GM23338 (cell line): ENCODE measurements at regions not wholly inside any gene's neighbourhood (a gene's known extent, or its start where the extent isn't known, plus 50 kb on each side); places are given as distances from the start of the nearest gene placed in this dataset.

Experiments
- ATAC-seq: fragments of 200-7000 bp; cut with Tn5 transposase; 3 replicates; pipeline ENCODE4 v1.9.1; 2020
- DNase-seq: peaks from one replicate; pipeline ENCODE4 v3.0.0-alpha.2; 2015; ENCODE audit warnings: low spot score
- H2AFZ ChIP-seq: fragments of 200-600 bp; sonication (generic); 2 replicates; pipeline ENCODE4 v1.8.0; 2016; ENCODE audit warnings: antibody characterized with exemption, mild to moderate bottlenecking, moderate library complexity
- H3F3A ChIP-seq: fragments of 200-600 bp; sonication (generic); replicated peaks from 2 replicates; pipeline ENCODE4 v1.8.0; 2017; ENCODE audit warnings: antibody characterized with exemption, mixed run types, low read depth
- H3K27ac ChIP-seq: fragments of 200-600 bp; sonication (generic); 2 replicates; pipeline ENCODE4 v1.6.1; 2016; ENCODE audit warnings: low read depth
- H3K27me3 ChIP-seq: fragments of 200-600 bp; sonication (generic); 2 replicates; pipeline ENCODE4 v1.8.0; 2016; ENCODE audit warnings: mild to moderate bottlenecking, mixed run types, moderate library complexity; ENCODE audit not compliant: insufficient read depth
- H3K36me3 ChIP-seq: fragments of 200-600 bp; sonication (generic); 2 replicates; pipeline ENCODE4 v1.8.0; 2016; ENCODE audit warnings: mild to moderate bottlenecking; ENCODE audit not compliant: insufficient read depth
- H3K4me1 ChIP-seq: fragments of 200-600 bp; sonication (generic); 2 replicates; pipeline ENCODE4 v1.8.0; 2016; ENCODE audit warnings: mild to moderate bottlenecking, moderate library complexity; ENCODE audit not compliant: insufficient read depth
- H3K4me2 ChIP-seq: fragments of 200-600 bp; sonication (generic); 2 replicates; pipeline ENCODE4 v1.7.1; 2017; ENCODE audit warnings: mixed run types
- H3K4me3 ChIP-seq: fragments of 200-600 bp; sonication (generic); 2 replicates; pipeline ENCODE4 v1.6.1; 2016; ENCODE audit warnings: mixed run types
- H3K79me2 ChIP-seq: fragments of 200-600 bp; sonication (generic); replicated peaks from 2 replicates; pipeline ENCODE4 v1.8.0; 2017; ENCODE audit warnings: mild to moderate bottlenecking; ENCODE audit not compliant: insufficient read depth
- H3K9me2 ChIP-seq: fragments of 200-600 bp; sonication (generic); 2 replicates; pipeline ENCODE4 v1.8.0; 2017; ENCODE audit not compliant: insufficient read depth
- H4K20me1 ChIP-seq: fragments of 200-600 bp; sonication (generic); replicated peaks from 2 replicates; pipeline ENCODE4 v1.8.0; 2017; ENCODE audit warnings: mild to moderate bottlenecking; ENCODE audit not compliant: insufficient read depth
- H3K27ac Mint-ChIP-seq: 2 replicates; pipeline ENCODE4 v1.8.0; 2020; ENCODE audit warnings: inconsistent platforms, mild to moderate bottlenecking, moderate library complexity, mixed read lengths
- H3K27me3 Mint-ChIP-seq: 3 replicates; pipeline ENCODE4 v1.8.0; 2022; ENCODE audit warnings: low read depth, mild to moderate bottlenecking, moderate library complexity, mixed read lengths, inconsistent platforms; ENCODE audit not compliant: insufficient read depth, poor library complexity
- H3K36me3 Mint-ChIP-seq: 3 replicates; pipeline ENCODE4 v1.8.0; 2021; ENCODE audit warnings: low read depth, mild to moderate bottlenecking, inconsistent platforms, moderate library complexity, mixed read lengths
- H3K4me1 Mint-ChIP-seq: 3 replicates; pipeline ENCODE4 v1.8.0; 2020; ENCODE audit warnings: mild to moderate bottlenecking, inconsistent platforms, mixed read lengths
- H3K4me3 Mint-ChIP-seq: 3 replicates; pipeline ENCODE4 v1.8.0; 2021; ENCODE audit warnings: moderate library complexity, mild to moderate bottlenecking, inconsistent platforms, mixed read lengths
- H3K9me3 Mint-ChIP-seq: 3 replicates; pipeline ENCODE4 v1.8.0; 2020; ENCODE audit warnings: moderate library complexity, mild to moderate bottlenecking, inconsistent platforms, mixed read lengths
- CREB1 ChIP-seq: fragments of 250-450 bp; sonication (Bioruptor Pico); IDR thresholded peaks from 2 replicates; pipeline ENCODE4 v1.5.0; 2020; ENCODE audit warnings: low read depth, mild to moderate bottlenecking, moderate library complexity
- EZH2 ChIP-seq: fragments of 200-600 bp; sonication (generic); IDR thresholded peaks from one replicate; pipeline ENCODE4 v1.8.0; 2017; ENCODE audit warnings: antibody characterized with exemption, mild to moderate bottlenecking, low read depth; ENCODE audit not compliant: unreplicated experiment
- ZNF114 ChIP-seq: fragments of 250-450 bp; sonication (Bioruptor Pico); IDR thresholded peaks from 2 replicates; pipeline ENCODE4 v1.5.0; 2020; ENCODE audit warnings: mild to moderate bottlenecking, moderate library complexity
- TF ChIP-seq, protein P1 (sequence below): fragments of 250-450 bp; sonication (Bioruptor Pico); IDR thresholded peaks from 2 replicates; pipeline ENCODE4 v1.5.0; 2020; ENCODE audit warnings: mild to moderate bottlenecking, moderate library complexity

DNA sequence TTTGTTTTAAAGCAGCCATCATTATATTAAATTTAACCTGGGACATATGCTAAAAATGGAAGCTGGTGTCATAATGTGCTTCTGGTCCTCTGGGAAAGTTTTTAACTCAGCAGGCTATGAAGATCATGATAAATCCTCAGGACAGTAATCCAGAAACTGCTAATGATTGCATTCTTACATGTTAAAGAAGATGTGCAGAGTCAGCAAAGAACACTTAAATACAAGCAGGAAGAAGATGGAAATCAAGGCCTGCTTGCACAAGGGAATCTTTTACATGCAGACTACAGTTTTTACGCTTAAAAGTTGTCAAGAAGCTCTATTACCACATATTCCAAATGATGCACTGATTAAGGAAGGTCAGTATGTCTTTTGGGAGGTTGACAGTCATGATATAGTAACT, 246.0 kb upstream of the PTPRD start (continued):
- TF ChIP-seq, protein P1, sequence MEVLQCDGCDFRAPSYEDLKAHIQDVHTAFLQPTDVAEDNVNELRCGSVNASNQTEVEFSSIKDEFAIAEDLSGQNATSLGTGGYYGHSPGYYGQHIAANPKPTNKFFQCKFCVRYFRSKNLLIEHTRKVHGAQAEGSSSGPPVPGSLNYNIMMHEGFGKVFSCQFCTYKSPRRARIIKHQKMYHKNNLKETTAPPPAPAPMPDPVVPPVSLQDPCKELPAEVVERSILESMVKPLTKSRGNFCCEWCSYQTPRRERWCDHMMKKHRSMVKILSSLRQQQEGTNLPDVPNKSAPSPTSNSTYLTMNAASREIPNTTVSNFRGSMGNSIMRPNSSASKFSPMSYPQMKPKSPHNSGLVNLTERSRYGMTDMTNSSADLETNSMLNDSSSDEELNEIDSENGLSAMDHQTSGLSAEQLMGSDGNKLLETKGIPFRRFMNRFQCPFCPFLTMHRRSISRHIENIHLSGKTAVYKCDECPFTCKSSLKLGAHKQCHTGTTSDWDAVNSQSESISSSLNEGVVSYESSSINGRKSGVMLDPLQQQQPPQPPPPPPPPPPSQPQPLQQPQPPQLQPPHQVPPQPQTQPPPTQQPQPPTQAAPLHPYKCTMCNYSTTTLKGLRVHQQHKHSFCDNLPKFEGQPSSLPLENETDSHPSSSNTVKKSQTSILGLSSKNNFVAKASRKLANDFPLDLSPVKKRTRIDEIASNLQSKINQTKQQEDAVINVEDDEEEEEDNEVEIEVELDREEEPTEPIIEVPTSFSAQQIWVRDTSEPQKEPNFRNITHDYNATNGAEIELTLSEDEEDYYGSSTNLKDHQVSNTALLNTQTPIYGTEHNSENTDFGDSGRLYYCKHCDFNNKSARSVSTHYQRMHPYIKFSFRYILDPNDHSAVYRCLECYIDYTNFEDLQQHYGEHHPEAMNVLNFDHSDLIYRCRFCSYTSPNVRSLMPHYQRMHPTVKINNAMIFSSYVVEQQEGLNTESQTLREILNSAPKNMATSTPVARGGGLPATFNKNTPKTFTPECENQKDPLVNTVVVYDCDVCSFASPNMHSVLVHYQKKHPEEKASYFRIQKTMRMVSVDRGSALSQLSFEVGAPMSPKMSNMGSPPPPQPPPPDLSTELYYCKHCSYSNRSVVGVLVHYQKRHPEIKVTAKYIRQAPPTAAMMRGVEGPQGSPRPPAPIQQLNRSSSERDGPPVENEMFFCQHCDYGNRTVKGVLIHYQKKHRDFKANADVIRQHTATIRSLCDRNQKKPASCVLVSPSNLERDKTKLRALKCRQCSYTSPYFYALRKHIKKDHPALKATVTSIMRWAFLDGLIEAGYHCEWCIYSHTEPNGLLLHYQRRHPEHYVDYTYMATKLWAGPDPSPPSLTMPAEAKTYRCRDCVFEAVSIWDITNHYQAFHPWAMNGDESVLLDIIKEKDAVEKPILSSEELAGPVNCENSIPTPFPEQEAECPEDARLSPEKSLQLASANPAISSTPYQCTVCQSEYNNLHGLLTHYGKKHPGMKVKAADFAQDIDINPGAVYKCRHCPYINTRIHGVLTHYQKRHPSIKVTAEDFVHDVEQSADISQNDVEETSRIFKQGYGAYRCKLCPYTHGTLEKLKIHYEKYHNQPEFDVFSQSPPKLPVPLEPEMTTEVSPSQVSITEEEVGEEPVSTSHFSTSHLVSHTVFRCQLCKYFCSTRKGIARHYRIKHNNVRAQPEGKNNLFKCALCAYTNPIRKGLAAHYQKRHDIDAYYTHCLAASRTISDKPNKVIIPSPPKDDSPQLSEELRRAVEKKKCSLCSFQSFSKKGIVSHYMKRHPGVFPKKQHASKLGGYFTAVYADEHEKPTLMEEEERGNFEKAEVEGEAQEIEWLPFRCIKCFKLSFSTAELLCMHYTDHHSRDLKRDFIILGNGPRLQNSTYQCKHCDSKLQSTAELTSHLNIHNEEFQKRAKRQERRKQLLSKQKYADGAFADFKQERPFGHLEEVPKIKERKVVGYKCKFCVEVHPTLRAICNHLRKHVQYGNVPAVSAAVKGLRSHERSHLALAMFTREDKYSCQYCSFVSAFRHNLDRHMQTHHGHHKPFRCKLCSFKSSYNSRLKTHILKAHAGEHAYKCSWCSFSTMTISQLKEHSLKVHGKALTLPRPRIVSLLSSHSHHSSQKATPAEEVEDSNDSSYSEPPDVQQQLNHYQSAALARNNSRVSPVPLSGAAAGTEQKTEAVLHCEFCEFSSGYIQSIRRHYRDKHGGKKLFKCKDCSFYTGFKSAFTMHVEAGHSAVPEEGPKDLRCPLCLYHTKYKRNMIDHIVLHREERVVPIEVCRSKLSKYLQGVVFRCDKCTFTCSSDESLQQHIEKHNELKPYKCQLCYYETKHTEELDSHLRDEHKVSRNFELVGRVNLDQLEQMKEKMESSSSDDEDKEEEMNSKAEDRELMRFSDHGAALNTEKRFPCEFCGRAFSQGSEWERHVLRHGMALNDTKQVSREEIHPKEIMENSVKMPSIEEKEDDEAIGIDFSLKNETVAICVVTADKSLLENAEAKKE (CRISPR knock-in tag) = no peak

DNA sequence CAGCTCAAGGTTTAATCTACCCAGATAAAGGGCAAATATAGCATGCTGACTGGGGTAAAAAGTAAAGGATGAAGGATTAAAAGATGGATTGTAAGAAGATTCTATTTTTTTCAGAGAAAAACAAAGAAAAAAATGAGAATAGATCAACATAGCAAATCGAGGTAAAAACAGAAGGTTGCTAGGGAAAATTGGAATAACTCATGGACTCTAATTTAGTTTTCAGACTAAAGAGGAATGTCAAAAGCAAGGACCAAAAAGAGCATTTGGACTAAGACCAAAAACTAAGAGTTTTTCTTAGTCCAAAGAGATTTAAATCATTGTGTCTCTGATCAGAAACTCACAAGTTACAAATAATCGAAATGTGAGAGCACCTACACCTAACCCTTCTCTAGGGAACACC, 250.7 kb upstream of the PTPRD start:
- no peaks in the 10 kb centered on the region for H3K4me1 Mint-ChIP-seq
- H4K20me1 ChIP-seq = no peaks in the 10 kb centered on the region
- H3K9me3 Mint-ChIP-seq = no peaks in the 10 kb centered on the region
- no peak for ATAC-seq
- H3K4me1 ChIP-seq = no peaks in the 10 kb centered on the region
- H2AFZ ChIP-seq = peak overlapping the region; percentile 44; the same call in 1 of the 2 replicates
- no peak for DNase-seq
- no peaks in the 10 kb centered on the region for H3K79me2 ChIP-seq
- H3K9me2 ChIP-seq = no peaks in the 10 kb centered on the region
- H3K4me3 ChIP-seq = no peak overlapping the region
- no peak overlapping the region for H3K27ac ChIP-seq
- H3K27me3 ChIP-seq = no peaks in the 10 kb centered on the region
- no peak overlapping the region for H3K4me3 Mint-ChIP-seq
- H3K4me2 ChIP-seq = no peak overlapping the region
- TF ChIP-seq ZNF114 = no peak
- H3K27ac Mint-ChIP-seq = no peak overlapping the region
- no peaks in the 10 kb centered on the region for H3K36me3 Mint-ChIP-seq
- H3K36me3 ChIP-seq = no peaks in the 10 kb centered on the region
- H3K27me3 Mint-ChIP-seq = peaks cover 1% of the 10 kb centered on the region
- no peaks in the 10 kb centered on the region for H3F3A ChIP-seq

DNA sequence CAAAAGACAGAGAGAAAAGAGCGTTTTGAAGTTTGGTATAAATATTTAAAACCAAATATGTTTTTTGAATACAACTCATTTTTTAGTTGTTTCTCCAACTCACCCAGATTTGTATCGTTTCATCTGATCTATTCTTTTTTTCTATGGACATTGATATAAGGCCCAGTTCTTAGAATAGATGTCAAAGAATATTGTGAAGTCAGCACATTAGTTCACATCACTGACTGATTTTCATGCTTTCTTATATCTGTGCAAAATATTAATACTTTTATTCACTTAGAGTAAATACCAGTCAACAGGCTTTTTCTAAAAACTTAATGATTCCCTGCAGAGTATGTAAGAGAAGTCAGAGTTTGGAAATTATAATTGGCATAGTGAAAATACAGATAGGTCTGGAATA, 254.4 kb upstream of the PTPRD start:
- Histone ChIP-seq H3K4me3 (no peak overlapping the region), H3K36me3 (no peaks in the 10 kb centered on the region), H3K4me1 (peaks cover 4% of the 10 kb centered on the region; the same call in 1 of the 2 replicates), H3K27me3 (no peaks in the 10 kb centered on the region), H3F3A (no peaks in the 10 kb centered on the region), H3K27ac (no peak overlapping the region), H3K9me2 (no peaks in the 10 kb centered on the region), H4K20me1 (no peaks in the 10 kb centered on the region), H2AFZ (no peak overlapping the region), H3K79me2 (no peaks in the 10 kb centered on the region), H3K4me2 (no peak overlapping the region)
- H3K9me3 Mint-ChIP-seq = peaks cover 17% of the 10 kb centered on the region; the same call in 2 of the 3 replicates
- no peak overlapping the region for H3K4me3 Mint-ChIP-seq
- H3K4me1 Mint-ChIP-seq = peaks cover 5% of the 10 kb centered on the region
- H3K27ac Mint-ChIP-seq = no peak overlapping the region
- no peak for DNase-seq
- no peaks in the 10 kb centered on the region for H3K27me3 Mint-ChIP-seq
- peaks cover 19% of the 10 kb centered on the region; the same call in 2 of the 3 replicates for H3K36me3 Mint-ChIP-seq
- ATAC-seq = no peak
- TF ChIP-seq EZH2 (no peak), CREB1 (CRISPR knock-in tag) (no peak), ZNF114 (no peak)
- TF ChIP-seq, protein P1 (CRISPR knock-in tag) = no peak
